Activated CD4-positive, alpha-beta T cell treated with anti-CD3 and anti-CD28 coated beads, Interleukin-10, Interleukin-2, amounts not matched to agents 100 ng/mL and 50 ng/mL, durations not matched to agents 16 hours and 8 hours (primary cell): ENCODE measurements at regions not wholly inside any gene's neighbourhood (a gene's known extent, or its start where the extent isn't known, plus 50 kb on each side); places are given as distances from the start of the nearest gene placed in this dataset.
"Not testable (repeated sequence)": the region's sequence is repeated elsewhere in the genome, so short reads cannot be mapped to it uniquely, and the experiment has no call there.

Experiments
- DNase-seq: peaks from one replicate; pipeline ENCODE4 v3.0.0-alpha.2; 2020

GRCh38 chr6:4280707-4281106 is 145.3 kb upstream of the ECI2 start:
- DNase-seq, result no peak

- no peak for DNase-seq
Measured at GRCh38 chr6:4280031-4280430, 144.7 kb upstream of the ECI2 start.

GRCh38 chr6:4274382-4275082 is 139.2 kb upstream of the ECI2 start:
- DNase-seq, result no peak

GRCh38 chr6:4272996-4273395 is 137.6 kb upstream of the ECI2 start:
- no peak for DNase-seq

- DNase-seq, result no peak
Measured at GRCh38 chr6:4271761-4272470, 136.5 kb upstream of the ECI2 start.

- no peak for DNase-seq
Measured at GRCh38 chr6:4270776-4271175, 135.4 kb upstream of the ECI2 start.

- DNase-seq, result no peak
Measured at GRCh38 chr6:4270001-4270400, 134.6 kb upstream of the ECI2 start.

GRCh38 chr6:4268171-4268570 is 132.8 kb upstream of the ECI2 start:
- no peak for DNase-seq

GRCh38 chr6:4265740-4266139 is 130.4 kb upstream of the ECI2 start:
- no peak for DNase-seq

GRCh38 chr6:4264601-4265000 is 129.2 kb upstream of the ECI2 start:
- DNase-seq, result no peak

- DNase-seq, result no peak
Measured at GRCh38 chr6:4264081-4264480, 128.7 kb upstream of the ECI2 start.

GRCh38 chr6:4262526-4262925 is 127.2 kb upstream of the ECI2 start:
- DNase-seq, result no peak

- DNase-seq, result no peak
Measured at GRCh38 chr6:4259391-4259790, 124.0 kb upstream of the ECI2 start.

- DNase-seq, result no peak
Measured at GRCh38 chr6:4258733-4259132, 123.4 kb upstream of the ECI2 start.

GRCh38 chr6:4256969-4257368 is 121.6 kb upstream of the ECI2 start:
- no peak for DNase-seq

GRCh38 chr6:4253604-4254231 is 118.3 kb upstream of the ECI2 start:
- DNase-seq, result no peak

GRCh38 chr6:4252445-4252844 is 117.1 kb upstream of the ECI2 start:
- DNase-seq, result not testable (repeated sequence)

GRCh38 chr6:4250645-4251044 is 115.3 kb upstream of the ECI2 start:
- DNase-seq, result no peak

- not testable (repeated sequence) for DNase-seq
Measured at GRCh38 chr6:4243832-4244231, 108.5 kb upstream of the ECI2 start.

- no peak for DNase-seq
Measured at GRCh38 chr6:4243237-4243636, 107.9 kb upstream of the ECI2 start.

GRCh38 chr6:4242601-4243000 is 107.2 kb upstream of the ECI2 start:
- DNase-seq, result no peak

- DNase-seq, result no peak
Measured at GRCh38 chr6:4240148-4240547, 104.8 kb upstream of the ECI2 start.

GRCh38 chr6:4225161-4225872 is 89.9 kb upstream of the ECI2 start:
- DNase-seq, result no peak
